Testis (tissue), 2 donors: ENCODE measurements at regions not wholly inside any gene's neighbourhood (a gene's known extent, or its start where the extent isn't known, plus 50 kb on each side); places are given as distances from the start of the nearest gene placed in this dataset.

ENCODE experiments used
- DNase-seq: peaks from one replicate; pipeline ENCODE4 v3.0.0-alpha.2; 2019
- H3K27ac ChIP-seq, 2 donors: fragments of 200-600 bp; sonication (generic); one replicate each; pipeline ENCODE4 v1.5.1; 2019
- H3K27me3 ChIP-seq: fragments of 200-600 bp; sonication (generic); one replicate; pipeline ENCODE4 v1.5.1; 2019
- H3K36me3 ChIP-seq: fragments of 200-600 bp; sonication (generic); one replicate; pipeline ENCODE4 v1.5.1; 2017; ENCODE audit warnings: low read depth; ENCODE audit errors: missing control alignments
- H3K4me1 ChIP-seq: fragments of 200-600 bp; sonication (generic); one replicate; pipeline ENCODE4 v1.5.1; 2019
- H3K4me3 ChIP-seq, 2 donors: fragments of 200-600 bp; sonication (generic); one replicate each; pipeline ENCODE4 v1.5.1; 2017 to 2019
- H3K9me3 ChIP-seq: fragments of 200-600 bp; sonication (generic); one replicate; pipeline ENCODE4 v1.5.1; 2017
- POLR2A ChIP-seq: fragments of 450-650 bp; IDR thresholded peaks from one replicate; pipeline ENCODE4 v1.6.1; 2017; ENCODE audit warnings: antibody characterized with exemption, mild to moderate bottlenecking, moderate library complexity
- WGBS, 2 donors: methylation state at CpG; one replicate each; pipeline ENCODE4 v1.1.5; 2018; 5-methylcytosine and 5-hydroxymethylcytosine counted together
- intact Hi-C: fragments of 100-400 bp; cut with DNase I; formaldehyde crosslinking; loops from one replicate; pipeline ENCODE4 v1.15.1; 2023; ENCODE audit warnings: low total_unique reads
- TF ChIP-seq, protein P1 (sequence below), 3 experiments: fragments of 450-650 bp in 2 of 3; fragments of 200-600 bp in 1 of 3; sonication (generic) in 1 of 3; IDR thresholded peaks; one replicate each; pipeline ENCODE4 v1.5.1; 2016 to 2019; ENCODE audit warnings: antibody characterized with exemption in 3 of 3, mild to moderate bottlenecking in 2 of 3, moderate library complexity in 1 of 3

DNA sequence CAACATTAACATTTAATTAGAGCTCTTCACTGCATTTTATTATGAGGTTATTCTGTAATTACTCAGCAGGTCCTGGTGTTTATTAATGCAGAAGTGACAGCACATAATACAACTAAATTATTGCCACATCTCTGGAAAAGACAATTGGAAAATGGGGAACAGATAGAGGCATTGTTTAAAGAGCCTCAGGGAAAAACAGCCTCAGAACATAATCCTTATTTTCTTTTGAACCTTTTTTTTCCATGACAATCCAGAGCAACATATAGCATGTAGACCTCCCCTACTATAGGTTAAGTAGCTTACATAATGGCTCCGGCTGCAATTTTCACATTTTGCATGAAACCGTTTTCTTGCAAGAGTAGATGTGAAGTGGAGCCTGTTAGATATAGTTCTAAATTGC lies 87.2 kb downstream of the RMI1 start:
- DNase-seq: no peak
- no peak overlapping the region for H3K4me3 ChIP-seq
- no peaks in the 10 kb centered on the region for H3K4me1 ChIP-seq
- no peaks in the 10 kb centered on the region for H3K36me3 ChIP-seq
- no peaks in the 10 kb centered on the region for H3K27me3 ChIP-seq
- H3K9me3 ChIP-seq: no peaks in the 10 kb centered on the region
- no peak overlapping the region for H3K27ac ChIP-seq
- intact Hi-C loops: no loop called here
- WGBS, 2 donors: 90 to 93% methylated on average over 2 of the region's 2 CpGs
- TF ChIP-seq, protein P1, sequence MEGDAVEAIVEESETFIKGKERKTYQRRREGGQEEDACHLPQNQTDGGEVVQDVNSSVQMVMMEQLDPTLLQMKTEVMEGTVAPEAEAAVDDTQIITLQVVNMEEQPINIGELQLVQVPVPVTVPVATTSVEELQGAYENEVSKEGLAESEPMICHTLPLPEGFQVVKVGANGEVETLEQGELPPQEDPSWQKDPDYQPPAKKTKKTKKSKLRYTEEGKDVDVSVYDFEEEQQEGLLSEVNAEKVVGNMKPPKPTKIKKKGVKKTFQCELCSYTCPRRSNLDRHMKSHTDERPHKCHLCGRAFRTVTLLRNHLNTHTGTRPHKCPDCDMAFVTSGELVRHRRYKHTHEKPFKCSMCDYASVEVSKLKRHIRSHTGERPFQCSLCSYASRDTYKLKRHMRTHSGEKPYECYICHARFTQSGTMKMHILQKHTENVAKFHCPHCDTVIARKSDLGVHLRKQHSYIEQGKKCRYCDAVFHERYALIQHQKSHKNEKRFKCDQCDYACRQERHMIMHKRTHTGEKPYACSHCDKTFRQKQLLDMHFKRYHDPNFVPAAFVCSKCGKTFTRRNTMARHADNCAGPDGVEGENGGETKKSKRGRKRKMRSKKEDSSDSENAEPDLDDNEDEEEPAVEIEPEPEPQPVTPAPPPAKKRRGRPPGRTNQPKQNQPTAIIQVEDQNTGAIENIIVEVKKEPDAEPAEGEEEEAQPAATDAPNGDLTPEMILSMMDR (IDR thresholded peaks at IDR 0.05): no peak
- TF ChIP-seq POLR2A: no peak

DNA sequence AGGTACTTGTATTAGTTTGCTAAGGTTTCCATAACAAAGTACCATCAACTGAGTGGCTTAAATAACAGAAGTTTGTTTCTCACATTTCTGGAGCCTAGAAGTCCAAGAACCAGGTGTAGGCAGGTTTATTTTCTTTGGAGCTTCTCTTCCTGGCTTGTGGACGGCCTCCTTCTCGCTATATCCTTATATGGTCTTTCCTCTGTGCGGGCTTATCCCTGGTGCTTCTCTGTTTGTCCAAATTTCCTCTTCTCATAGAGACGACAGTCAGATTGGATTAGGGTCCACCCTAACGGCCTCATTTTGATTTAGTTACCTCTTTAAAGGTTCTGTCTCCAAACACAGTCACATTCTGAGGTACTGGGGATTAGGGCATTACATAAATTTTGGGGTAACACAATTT lies 88.3 kb downstream of the RMI1 start:
- Histone ChIP-seq H3K36me3 (no peaks in the 10 kb centered on the region), H3K9me3 (no peaks in the 10 kb centered on the region), H3K4me1 (no peaks in the 10 kb centered on the region), H3K4me3 (no peak overlapping the region), H3K27me3 (no peaks in the 10 kb centered on the region), H3K27ac (no peak overlapping the region)
- no peak for TF ChIP-seq POLR2A
- TF ChIP-seq, protein P1 (IDR thresholded peaks at IDR 0.05): no peak
- WGBS, 2 donors: 65 to 66% methylated on average over 5 of the region's 5 CpGs
- DNase-seq: no peak
- intact Hi-C loops: no loop called here

DNA sequence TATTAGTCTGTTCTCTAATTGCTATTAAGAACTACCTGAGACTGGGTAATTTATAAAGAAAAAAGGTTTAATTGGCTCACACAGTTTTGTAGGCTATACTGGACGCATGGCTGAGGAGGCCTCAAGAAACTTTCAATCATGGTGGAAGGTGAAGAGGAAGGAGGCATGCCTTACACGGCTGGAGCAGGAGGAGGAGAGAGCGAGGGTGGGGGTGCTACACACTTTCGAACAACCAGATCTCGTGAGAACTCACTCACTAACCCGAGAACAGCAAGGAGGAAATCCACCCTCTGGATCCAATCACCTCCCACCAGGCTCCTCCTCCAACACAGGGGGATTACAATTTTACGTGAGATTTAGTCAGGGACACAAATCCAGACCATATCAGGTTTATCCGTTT lies 90.0 kb downstream of the RMI1 start:
- Histone ChIP-seq H3K36me3 (no peaks in the 10 kb centered on the region), H3K4me1 (no peaks in the 10 kb centered on the region), H3K4me3 (no peak overlapping the region), H3K27ac (no peak overlapping the region), H3K9me3 (no peaks in the 10 kb centered on the region), H3K27me3 (no peaks in the 10 kb centered on the region)
- TF ChIP-seq POLR2A: no peak
- TF ChIP-seq, protein P1 (IDR thresholded peaks at IDR 0.05): no peak
- no peak for DNase-seq
- intact Hi-C loops: no loop called here
- 59 to 63% methylated on average over 8 of the region's 8 CpGs for WGBS, 2 donors

DNA sequence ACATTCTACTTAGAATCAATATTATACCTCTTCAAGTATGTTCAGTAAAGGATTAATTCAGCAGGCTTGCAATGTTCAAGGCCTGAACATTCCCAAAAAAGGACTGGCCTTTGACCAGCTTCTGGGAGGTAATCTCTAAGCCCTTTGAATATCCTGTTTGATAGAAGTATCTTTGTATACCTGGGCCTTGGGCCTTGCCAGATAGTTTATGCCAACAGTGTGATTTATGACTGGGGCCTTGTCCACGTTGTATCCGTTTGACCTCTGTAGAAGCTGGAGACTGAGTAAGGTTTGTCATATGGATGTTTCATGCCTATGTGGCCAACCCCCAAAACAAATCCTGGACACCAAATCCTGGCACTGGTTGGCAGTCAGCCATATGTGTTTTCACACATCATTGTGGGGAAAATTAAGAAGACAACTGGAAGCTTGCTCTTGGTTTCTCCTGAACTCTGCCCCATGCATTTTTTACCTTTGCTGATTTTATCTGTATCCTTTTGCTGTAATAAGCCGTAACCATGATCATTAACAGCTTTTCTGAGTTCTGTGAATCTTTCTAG lies 92.1 kb downstream of the RMI1 start:
- WGBS, 2 donors: 62 to 75% methylated on average over 3 of the region's 3 CpGs

DNA sequence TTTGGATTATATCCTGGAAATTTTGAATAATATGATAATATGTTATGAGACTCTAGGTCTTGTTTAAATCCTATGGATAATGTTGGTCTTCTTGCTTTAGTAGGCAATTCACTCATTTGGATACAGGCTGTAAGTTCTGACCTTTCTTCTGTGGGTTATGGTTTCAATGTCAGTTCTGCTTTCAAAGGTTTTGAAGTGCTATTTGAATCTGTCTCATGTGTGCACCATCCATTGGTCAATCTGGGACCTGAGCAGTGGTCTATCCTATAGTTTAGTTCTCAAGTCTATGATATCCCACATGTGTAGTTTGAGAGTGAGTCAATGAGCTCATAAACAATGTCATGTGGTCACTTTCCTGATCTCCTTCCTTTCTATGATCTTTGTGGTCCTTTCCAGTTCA lies 94.4 kb downstream of the RMI1 start:
- Histone ChIP-seq H3K27me3 (no peaks in the 10 kb centered on the region), H3K27ac (no peak overlapping the region), H3K4me1 (no peaks in the 10 kb centered on the region), H3K9me3 (no peaks in the 10 kb centered on the region), H3K4me3 (no peak overlapping the region), H3K36me3 (no peaks in the 10 kb centered on the region)
- TF ChIP-seq POLR2A: no peak
- TF ChIP-seq, protein P1 (IDR thresholded peaks at IDR 0.05): no peak
- intact Hi-C loops: no loop called here
- no peak for DNase-seq

More for the DNA sequence above, 92.1 kb downstream of the RMI1 start:
- intact Hi-C loops: no loop called here
- no peak for TF ChIP-seq POLR2A
- TF ChIP-seq, protein P1 (IDR thresholded peaks at IDR 0.05): no peak
- H3K27ac ChIP-seq: no peak overlapping the region
- no peak for DNase-seq
- H3K4me3 ChIP-seq: no peak overlapping the region
- no peaks in the 10 kb centered on the region for H3K9me3 ChIP-seq
- no peaks in the 10 kb centered on the region for H3K27me3 ChIP-seq
- H3K36me3 ChIP-seq: no peaks in the 10 kb centered on the region
- H3K4me1 ChIP-seq: no peaks in the 10 kb centered on the region
